Testis (tissue), 2 donors: ENCODE measurements at regions not wholly inside any gene's neighbourhood (a gene's known extent, or its start where the extent isn't known, plus 50 kb on each side); places are given as distances from the start of the nearest gene placed in this dataset.

Experiments
- DNase-seq: peaks from one replicate; pipeline ENCODE4 v3.0.0-alpha.2; 2019
- H3K27ac ChIP-seq, 2 donors: fragments of 200-600 bp; sonication (generic); one replicate each; pipeline ENCODE4 v1.5.1; 2019
- H3K27me3 ChIP-seq: fragments of 200-600 bp; sonication (generic); one replicate; pipeline ENCODE4 v1.5.1; 2019
- H3K36me3 ChIP-seq: fragments of 200-600 bp; sonication (generic); one replicate; pipeline ENCODE4 v1.5.1; 2017; ENCODE audit warnings: low read depth; ENCODE audit errors: missing control alignments
- H3K4me1 ChIP-seq: fragments of 200-600 bp; sonication (generic); one replicate; pipeline ENCODE4 v1.5.1; 2019
- H3K4me3 ChIP-seq, 2 donors: fragments of 200-600 bp; sonication (generic); one replicate each; pipeline ENCODE4 v1.5.1; 2017 to 2019
- H3K9me3 ChIP-seq: fragments of 200-600 bp; sonication (generic); one replicate; pipeline ENCODE4 v1.5.1; 2017
- POLR2A ChIP-seq: fragments of 450-650 bp; IDR thresholded peaks from one replicate; pipeline ENCODE4 v1.6.1; 2017; ENCODE audit warnings: antibody characterized with exemption, mild to moderate bottlenecking, moderate library complexity
- WGBS, 2 donors: methylation state at CpG; one replicate each; pipeline ENCODE4 v1.1.5; 2018; 5-methylcytosine and 5-hydroxymethylcytosine counted together
- intact Hi-C: fragments of 100-400 bp; cut with DNase I; formaldehyde crosslinking; loops from one replicate; pipeline ENCODE4 v1.15.1; 2023; ENCODE audit warnings: low total_unique reads
- TF ChIP-seq, protein P1 (sequence below), 3 experiments: fragments of 450-650 bp in 2 of 3; fragments of 200-600 bp in 1 of 3; sonication (generic) in 1 of 3; IDR thresholded peaks; one replicate each; pipeline ENCODE4 v1.5.1; 2016 to 2019; ENCODE audit warnings: antibody characterized with exemption in 3 of 3, mild to moderate bottlenecking in 2 of 3, moderate library complexity in 1 of 3

DNA sequence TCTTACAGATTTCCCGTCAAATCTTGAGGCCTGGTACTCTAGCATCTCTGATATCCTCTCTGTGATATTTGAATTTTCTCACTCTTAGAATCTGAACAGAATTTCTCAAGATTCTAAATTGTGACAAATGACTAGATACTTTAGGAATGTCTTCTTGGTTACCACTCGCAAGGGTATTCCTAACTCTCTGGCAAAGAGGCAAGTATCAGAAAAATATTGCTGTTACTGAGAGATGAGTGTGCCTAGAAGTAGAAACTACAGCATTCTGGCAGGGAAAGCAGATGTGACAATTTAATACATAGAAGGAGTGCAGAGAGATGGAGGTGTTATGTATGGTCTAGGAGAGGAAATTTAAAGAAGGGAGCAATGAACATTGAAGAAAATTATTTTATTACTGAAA, 467.8 kb downstream of the LRIG3 start:
- H3K27me3 ChIP-seq = no peaks in the 10 kb centered on the region
- no peaks in the 10 kb centered on the region for H3K4me1 ChIP-seq
- no peak overlapping the region for H3K27ac ChIP-seq
- 43 to 90% methylated on average over 2 of the region's 2 CpGs for WGBS, 2 donors
- H3K36me3 ChIP-seq = no peaks in the 10 kb centered on the region
- H3K9me3 ChIP-seq = no peaks in the 10 kb centered on the region
- no peak for TF ChIP-seq POLR2A
- TF ChIP-seq, protein P1, sequence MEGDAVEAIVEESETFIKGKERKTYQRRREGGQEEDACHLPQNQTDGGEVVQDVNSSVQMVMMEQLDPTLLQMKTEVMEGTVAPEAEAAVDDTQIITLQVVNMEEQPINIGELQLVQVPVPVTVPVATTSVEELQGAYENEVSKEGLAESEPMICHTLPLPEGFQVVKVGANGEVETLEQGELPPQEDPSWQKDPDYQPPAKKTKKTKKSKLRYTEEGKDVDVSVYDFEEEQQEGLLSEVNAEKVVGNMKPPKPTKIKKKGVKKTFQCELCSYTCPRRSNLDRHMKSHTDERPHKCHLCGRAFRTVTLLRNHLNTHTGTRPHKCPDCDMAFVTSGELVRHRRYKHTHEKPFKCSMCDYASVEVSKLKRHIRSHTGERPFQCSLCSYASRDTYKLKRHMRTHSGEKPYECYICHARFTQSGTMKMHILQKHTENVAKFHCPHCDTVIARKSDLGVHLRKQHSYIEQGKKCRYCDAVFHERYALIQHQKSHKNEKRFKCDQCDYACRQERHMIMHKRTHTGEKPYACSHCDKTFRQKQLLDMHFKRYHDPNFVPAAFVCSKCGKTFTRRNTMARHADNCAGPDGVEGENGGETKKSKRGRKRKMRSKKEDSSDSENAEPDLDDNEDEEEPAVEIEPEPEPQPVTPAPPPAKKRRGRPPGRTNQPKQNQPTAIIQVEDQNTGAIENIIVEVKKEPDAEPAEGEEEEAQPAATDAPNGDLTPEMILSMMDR (IDR thresholded peaks at IDR 0.05) = no peak
- no peak for DNase-seq
- intact Hi-C loops = no loop called here
- H3K4me3 ChIP-seq = no peak overlapping the region

DNA sequence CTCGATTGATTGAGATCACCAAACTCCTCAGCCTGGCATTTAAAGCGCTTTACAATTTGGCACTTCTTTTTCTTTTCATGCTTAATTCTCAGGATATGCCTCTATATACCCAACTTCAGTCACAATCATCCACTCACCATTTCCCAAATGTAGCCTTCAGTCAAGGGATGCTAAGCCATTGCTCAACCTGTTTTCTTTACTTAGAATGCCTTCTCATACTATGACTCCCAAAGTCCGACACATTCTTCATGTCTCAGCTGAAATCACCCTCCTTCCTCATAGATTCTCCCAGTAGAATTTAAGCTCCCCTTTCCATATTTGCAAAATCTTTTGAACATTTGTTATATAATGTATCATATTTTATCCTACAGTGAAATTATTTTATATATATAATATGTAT, 467.0 kb downstream of the LRIG3 start:
- Histone ChIP-seq H3K4me1 (no peaks in the 10 kb centered on the region), H3K27ac (no peak overlapping the region), H3K27me3 (no peaks in the 10 kb centered on the region), H3K4me3 (no peak overlapping the region), H3K36me3 (no peaks in the 10 kb centered on the region), H3K9me3 (no peaks in the 10 kb centered on the region)
- no peak for TF ChIP-seq POLR2A
- TF ChIP-seq, protein P1 (IDR thresholded peaks at IDR 0.05) = no peak
- 70 to 90% methylated on average over 3 of the region's 3 CpGs for WGBS, 2 donors
- intact Hi-C loops = no loop called here
- DNase-seq = no peak

DNA sequence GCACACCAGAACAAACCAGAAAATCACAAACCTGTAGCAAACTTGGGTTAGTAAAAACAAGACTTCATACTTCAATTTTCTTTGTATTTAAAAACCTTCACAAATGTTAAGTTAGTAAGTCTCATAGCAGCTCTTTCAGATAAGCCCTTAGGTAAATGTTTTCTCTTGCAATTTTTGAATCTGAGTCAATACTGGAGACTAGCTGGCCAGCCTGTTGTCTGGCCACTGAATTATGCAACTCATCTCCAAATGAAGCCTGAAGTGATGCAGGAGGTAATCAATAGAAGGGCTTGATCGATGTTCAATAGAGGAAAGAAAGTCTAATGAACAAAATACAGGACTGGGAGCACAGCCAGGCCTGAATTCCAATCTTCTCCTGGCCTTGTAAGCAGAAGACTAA, 465.2 kb downstream of the LRIG3 start:
- no peak for TF ChIP-seq POLR2A
- TF ChIP-seq, protein P1 (IDR thresholded peaks at IDR 0.05) = no peak
- no peak for DNase-seq
- Histone ChIP-seq H3K27me3 (no peaks in the 10 kb centered on the region), H3K27ac (peak overlapping the region in 1 of 2 donors; percentile 29), H3K4me1 (no peaks in the 10 kb centered on the region), H3K4me3 (no peak overlapping the region), H3K9me3 (no peaks in the 10 kb centered on the region), H3K36me3 (no peaks in the 10 kb centered on the region)
- intact Hi-C loops = no loop called here
- WGBS, 2 donors = 63 to 66% methylated on average over 1 of the region's 1 CpG

DNA sequence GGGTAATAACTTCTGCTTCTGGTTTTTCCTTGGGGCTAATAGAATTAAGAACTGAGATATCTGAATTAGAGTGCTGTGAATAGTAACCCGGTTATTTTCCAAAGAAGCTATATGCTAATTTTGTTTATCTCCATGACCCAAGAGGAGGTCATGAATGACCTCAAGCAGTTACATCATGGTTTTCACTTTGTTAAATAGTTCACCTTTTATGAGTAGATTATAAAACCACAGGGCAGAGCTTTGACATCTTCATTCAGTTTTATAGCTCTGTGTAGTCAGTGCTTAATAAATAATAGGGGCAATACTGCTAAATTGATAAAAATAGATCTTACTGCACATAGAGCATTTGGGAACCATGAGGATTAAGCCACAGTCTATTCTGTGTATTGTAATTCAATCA, 462.2 kb downstream of the LRIG3 start:
- 80% methylated on average over 1 of the region's 1 CpG for WGBS, 2 donors
- TF ChIP-seq, protein P1 (IDR thresholded peaks at IDR 0.05) = no peak
- no peak for TF ChIP-seq POLR2A
- Histone ChIP-seq H3K9me3 (no peaks in the 10 kb centered on the region), H3K27me3 (no peaks in the 10 kb centered on the region), H3K4me1 (no peaks in the 10 kb centered on the region), H3K27ac (no peak overlapping the region), H3K4me3 (no peak overlapping the region), H3K36me3 (no peaks in the 10 kb centered on the region)
- no peak for DNase-seq
- intact Hi-C loops = no loop called here

DNA sequence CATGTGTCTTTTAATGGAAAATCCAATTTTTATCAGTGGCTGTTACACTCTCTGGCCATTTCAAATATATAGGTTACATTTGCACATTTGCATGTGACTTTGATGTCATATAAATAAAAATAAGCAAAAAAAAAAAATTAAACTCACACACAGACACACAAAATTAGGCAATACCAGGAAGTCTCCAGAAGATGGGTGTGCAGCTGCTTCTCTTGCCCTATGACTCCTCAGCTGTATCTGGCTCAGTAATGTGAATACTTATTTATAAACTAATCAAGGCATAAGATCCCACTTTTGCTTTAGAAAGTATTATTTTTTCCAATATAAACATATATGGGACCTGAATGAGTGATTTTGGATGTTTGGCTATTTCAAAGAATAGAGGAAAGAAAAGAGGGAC, 461.1 kb downstream of the LRIG3 start:
- Histone ChIP-seq H3K27me3 (no peaks in the 10 kb centered on the region), H3K27ac (no peak overlapping the region), H3K4me1 (no peaks in the 10 kb centered on the region), H3K9me3 (no peaks in the 10 kb centered on the region), H3K36me3 (no peaks in the 10 kb centered on the region), H3K4me3 (no peak overlapping the region)
- DNase-seq = no peak
- intact Hi-C loops = no loop called here
- TF ChIP-seq, protein P1 (IDR thresholded peaks at IDR 0.05) = no peak
- TF ChIP-seq POLR2A = no peak
